GM12891 (cell line): ENCODE measurements at regions not wholly inside any gene's neighbourhood (a gene's known extent, or its start where the extent isn't known, plus 50 kb on each side); places are given as distances from the start of the nearest gene placed in this dataset.

Experiments
- POLR2A ChIP-seq: IDR thresholded peaks from 2 replicates; pipeline ENCODE4 v1.6.1; 2011; ENCODE audit warnings: low read depth, low read length, control low read depth
- POLR2AphosphoS5 ChIP-seq: IDR thresholded peaks from 2 replicates; pipeline ENCODE4 v1.6.1; 2011; ENCODE audit warnings: low read depth, low read length, control low read depth
- SPI1 ChIP-seq: IDR thresholded peaks from 2 replicates; pipeline ENCODE4 v1.6.1; 2011; ENCODE audit warnings: low read depth, low read length, control low read depth
- TAF1 ChIP-seq: IDR thresholded peaks from 2 replicates; pipeline ENCODE4 v1.6.1; 2011; ENCODE audit warnings: low read depth, low read length, control low read depth

DNA sequence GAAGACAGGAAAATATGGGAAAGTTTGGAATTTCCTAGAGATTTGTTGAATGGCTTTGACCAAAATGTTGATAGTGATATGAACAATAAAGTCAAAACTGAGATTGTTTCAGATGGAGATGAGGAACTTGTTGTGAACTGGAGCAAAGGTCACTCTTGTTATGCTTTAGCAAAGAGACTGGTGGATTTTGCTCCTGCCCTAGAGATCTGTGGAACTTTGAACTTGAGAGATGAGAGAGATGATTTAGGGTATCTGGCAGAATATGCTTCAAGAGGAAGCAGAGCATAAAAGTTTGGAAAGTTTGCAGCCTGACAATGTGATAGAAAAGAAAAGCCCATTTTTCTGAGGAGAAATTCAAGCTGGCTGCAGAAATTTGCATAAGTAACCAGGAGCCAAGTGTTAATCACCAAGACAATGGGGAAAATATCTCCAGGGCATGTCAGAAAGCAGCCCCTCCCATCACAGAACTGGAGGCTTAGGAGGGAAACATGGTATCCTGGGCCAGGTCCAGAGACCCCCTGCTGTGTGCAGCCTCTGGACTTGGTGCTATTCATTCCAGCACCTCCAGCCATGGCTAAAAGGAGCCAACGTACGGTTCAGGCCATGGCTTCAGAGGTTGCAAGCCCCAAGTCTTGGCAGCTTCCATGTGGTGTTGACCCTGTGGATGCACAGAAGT lies 114.3 kb upstream of the STARD4 start:
- TF ChIP-seq POLR2AphosphoS5: no peak
- TF ChIP-seq TAF1: no peak
- no peak for TF ChIP-seq POLR2A
- no peak for TF ChIP-seq SPI1
